ENCODE measurements at regions not wholly inside any gene's neighbourhood (a gene's known extent, or its start where the extent isn't known, plus 50 kb on each side); places are given as distances from the start of the nearest gene placed in this dataset.

GRCh38 chr4:10974371-10974770 is 289.8 kb upstream of the CLNK start:
- DNase-seq, result no peak
- Histone ChIP-seq H3K9me3 (no peaks in the 10 kb centered on the region), H3K27ac (no peak overlapping the region), H3K4me3 (no peak overlapping the region), H3K4me1 (no peaks in the 10 kb centered on the region), H3K27me3 (no peaks in the 10 kb centered on the region), H3K36me3 (no peaks in the 10 kb centered on the region)
- intact Hi-C loops (cut with DNase I; ENCODE audit: low total_unique reads), result no loop called here
- WGBS, 2 donors (ENCODE audit: low coverage in 1 of 2), result 83% methylated on average over 7 to 9 of the region's 9 CpGs
- in situ Hi-C loops (cut with MboI; ENCODE audit: low pct_ligation_motif_present in 1 of 4, low pct_unique_long_range_greater_than_20kb in 1 of 4, low sequenced_read_pairs in 3 of 4), result no loop called here
- TF ChIP-seq EP300 (IDR thresholded peaks at IDR 0.05; ENCODE audit: low read depth) (no peak), POLR2AphosphoS5 (IDR thresholded peaks at IDR 0.05) (no peak), POLR2A (IDR thresholded peaks at IDR 0.05) (no peak)
- TF ChIP-seq, protein P1, sequence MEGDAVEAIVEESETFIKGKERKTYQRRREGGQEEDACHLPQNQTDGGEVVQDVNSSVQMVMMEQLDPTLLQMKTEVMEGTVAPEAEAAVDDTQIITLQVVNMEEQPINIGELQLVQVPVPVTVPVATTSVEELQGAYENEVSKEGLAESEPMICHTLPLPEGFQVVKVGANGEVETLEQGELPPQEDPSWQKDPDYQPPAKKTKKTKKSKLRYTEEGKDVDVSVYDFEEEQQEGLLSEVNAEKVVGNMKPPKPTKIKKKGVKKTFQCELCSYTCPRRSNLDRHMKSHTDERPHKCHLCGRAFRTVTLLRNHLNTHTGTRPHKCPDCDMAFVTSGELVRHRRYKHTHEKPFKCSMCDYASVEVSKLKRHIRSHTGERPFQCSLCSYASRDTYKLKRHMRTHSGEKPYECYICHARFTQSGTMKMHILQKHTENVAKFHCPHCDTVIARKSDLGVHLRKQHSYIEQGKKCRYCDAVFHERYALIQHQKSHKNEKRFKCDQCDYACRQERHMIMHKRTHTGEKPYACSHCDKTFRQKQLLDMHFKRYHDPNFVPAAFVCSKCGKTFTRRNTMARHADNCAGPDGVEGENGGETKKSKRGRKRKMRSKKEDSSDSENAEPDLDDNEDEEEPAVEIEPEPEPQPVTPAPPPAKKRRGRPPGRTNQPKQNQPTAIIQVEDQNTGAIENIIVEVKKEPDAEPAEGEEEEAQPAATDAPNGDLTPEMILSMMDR (IDR thresholded peaks at IDR 0.05), result no peak

GRCh38 chr4:10973686-10974085 is 289.1 kb upstream of the CLNK start:
- WGBS, 2 donors (ENCODE audit: low coverage in 1 of 2), result 80 to 83% methylated on average over 1 to 3 of the region's 3 CpGs
- no peaks in the 10 kb centered on the region for H3K27me3 ChIP-seq
- no peak overlapping the region for H3K27ac ChIP-seq
- no peak overlapping the region for H3K4me3 ChIP-seq
- in situ Hi-C loops (cut with MboI; ENCODE audit: low pct_ligation_motif_present in 1 of 4, low pct_unique_long_range_greater_than_20kb in 1 of 4, low sequenced_read_pairs in 3 of 4) (no loop called here), intact Hi-C loops (cut with DNase I; ENCODE audit: low total_unique reads) (no loop called here)
- DNase-seq, result no peak
- H3K4me1 ChIP-seq, result no peaks in the 10 kb centered on the region
- no peaks in the 10 kb centered on the region for H3K9me3 ChIP-seq
- no peaks in the 10 kb centered on the region for H3K36me3 ChIP-seq
- TF ChIP-seq EP300 (IDR thresholded peaks at IDR 0.05; ENCODE audit: low read depth) (no peak), POLR2AphosphoS5 (IDR thresholded peaks at IDR 0.05) (no peak), POLR2A (IDR thresholded peaks at IDR 0.05) (no peak)
- TF ChIP-seq, protein P1 (IDR thresholded peaks at IDR 0.05), result no peak

DNA sequence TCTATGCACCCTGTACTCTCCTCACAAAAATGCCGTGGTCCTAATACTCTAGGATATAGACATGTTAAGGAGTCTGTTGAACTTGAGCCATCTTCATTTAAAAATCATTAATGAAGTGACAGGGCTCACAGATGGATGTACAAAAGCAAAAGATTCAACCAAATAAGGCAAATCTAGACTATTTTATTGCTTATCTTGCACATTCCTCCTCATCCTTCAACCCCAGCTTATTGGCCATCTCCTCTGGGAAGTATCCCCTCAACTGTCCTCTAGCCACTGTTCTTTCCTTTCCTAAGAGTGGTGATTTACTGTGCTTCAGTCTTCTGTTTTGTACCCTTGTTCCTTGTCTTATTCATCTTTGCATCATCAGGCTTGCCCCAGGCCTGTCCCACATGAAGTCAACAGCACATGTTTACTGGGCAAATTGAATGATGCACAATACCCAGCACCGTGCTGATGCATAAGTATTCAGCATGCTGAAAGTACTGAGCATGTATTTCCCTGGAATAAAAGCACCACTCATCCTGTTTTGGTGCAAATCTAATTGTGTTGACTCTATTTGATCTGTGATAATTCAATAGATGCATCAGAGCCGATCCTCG is 287.3 kb upstream of the CLNK start:
- no peak overlapping the region for H3K27ac ChIP-seq
- in situ Hi-C loops (cut with MboI; ENCODE audit: low pct_ligation_motif_present in 1 of 4, low pct_unique_long_range_greater_than_20kb in 1 of 4, low sequenced_read_pairs in 3 of 4) (no loop called here), intact Hi-C loops (cut with DNase I; ENCODE audit: low total_unique reads) (no loop called here)
- H3K4me3 ChIP-seq, result no peak overlapping the region
- H3K27me3 ChIP-seq, result no peaks in the 10 kb centered on the region
- no peaks in the 10 kb centered on the region for H3K9me3 ChIP-seq
- 91 to 93% methylated on average over 3 to 4 of the region's 4 CpGs for WGBS, 2 donors (ENCODE audit: low coverage in 1 of 2)
- no peak for DNase-seq
- no peaks in the 10 kb centered on the region for H3K36me3 ChIP-seq
- H3K4me1 ChIP-seq, result no peaks in the 10 kb centered on the region
- TF ChIP-seq, protein P1 (IDR thresholded peaks at IDR 0.05), result no peak
- TF ChIP-seq EP300 (IDR thresholded peaks at IDR 0.05; ENCODE audit: low read depth), result no peak
- TF ChIP-seq POLR2AphosphoS5 (IDR thresholded peaks at IDR 0.05), result no peak
- no peak for TF ChIP-seq POLR2A (IDR thresholded peaks at IDR 0.05)

GRCh38 chr4:10965196-10965595 is 280.6 kb upstream of the CLNK start:
- no peak for DNase-seq
- intact Hi-C loops (cut with DNase I; ENCODE audit: low total_unique reads) (no loop called here), in situ Hi-C loops (cut with MboI; ENCODE audit: low pct_ligation_motif_present in 1 of 4, low pct_unique_long_range_greater_than_20kb in 1 of 4, low sequenced_read_pairs in 3 of 4) (no loop called here)
- H3K36me3 ChIP-seq, result no peaks in the 10 kb centered on the region
- no peaks in the 10 kb centered on the region for H3K4me1 ChIP-seq
- 75% methylated on average over 5 of the region's 5 CpGs for WGBS, 2 donors (ENCODE audit: low coverage in 1 of 2)
- no peaks in the 10 kb centered on the region for H3K9me3 ChIP-seq
- H3K27ac ChIP-seq, result no peak overlapping the region
- no peaks in the 10 kb centered on the region for H3K27me3 ChIP-seq
- no peak overlapping the region for H3K4me3 ChIP-seq
- TF ChIP-seq EP300 (IDR thresholded peaks at IDR 0.05; ENCODE audit: low read depth) (no peak), POLR2AphosphoS5 (IDR thresholded peaks at IDR 0.05) (no peak), POLR2A (IDR thresholded peaks at IDR 0.05) (no peak)
- TF ChIP-seq, protein P1 (IDR thresholded peaks at IDR 0.05), result no peak
